IMR-90 (cell line): ENCODE measurements at regions not wholly inside any gene's neighbourhood (a gene's known extent, or its start where the extent isn't known, plus 50 kb on each side); places are given as distances from the start of the nearest gene placed in this dataset.

Source experiments
- ATAC-seq: fragments of 200-7000 bp; cut with Tn5 transposase; 2 replicates; pipeline ENCODE4 v1.9.1; 2020; ENCODE audit warnings: low read depth, mild to moderate bottlenecking, moderate library complexity
- BruUV-seq: library from RNA; stranded (reverse); fragments of 400-500 nt; replicated peaks from 2 replicates; lab custom pipeline; 2021; lab: Mats Ljungman, UMichigan
- CTCF ChIA-PET: fragments of 300-600 bp; formaldehyde crosslinking; extraction: SDS; loops from one replicate; lab custom pipeline; 2021; ENCODE audit warnings: antibody characterized with exemption; lab: Yijun Ruan, JAX
- POLR2A ChIA-PET: fragments of 300-600 bp; sonication (Branson Sonifier 250); formaldehyde crosslinking; loops from one replicate; lab custom pipeline; 2022; ENCODE audit warnings: antibody characterized with exemption; ENCODE audit not compliant: unreplicated experiment; lab: Charles Lee
- DNase-seq: peaks from one replicate; pipeline ENCODE4 v3.0.0; 2013
- H2AFZ ChIP-seq: replicated peaks from 2 replicates; pipeline ENCODE3; 2013; ENCODE audit warnings: low read length, mild to moderate bottlenecking; ENCODE audit not compliant: poor library complexity
- H2AK5ac ChIP-seq: 2 replicates; pipeline ENCODE4 v1.6.1; 2013; ENCODE audit warnings: low read depth, low read length, inconsistent platforms
- H2AK9ac ChIP-seq: replicated peaks from 2 replicates; pipeline ENCODE3; 2013; ENCODE audit warnings: mild to moderate bottlenecking, low read depth, low read length, moderate library complexity; ENCODE audit not compliant: poor library complexity
- H2BK120ac ChIP-seq: 2 replicates; pipeline ENCODE4 v1.6.1; 2013; ENCODE audit warnings: low read depth, low read length, inconsistent platforms
- H2BK15ac ChIP-seq: 3 replicates; pipeline ENCODE4 v1.6.1; 2013; ENCODE audit warnings: low read depth, low read length, inconsistent platforms
- H2BK20ac ChIP-seq: 2 replicates; pipeline ENCODE4 v1.6.1; 2013; ENCODE audit warnings: low read depth, mild to moderate bottlenecking, inconsistent platforms, low read length, moderate library complexity
- H2BK5ac ChIP-seq: 2 replicates; pipeline ENCODE4 v1.6.1; 2013; ENCODE audit warnings: mild to moderate bottlenecking, low read depth, low read length, inconsistent platforms; ENCODE audit not compliant: poor library complexity, severe bottlenecking
- H3K14ac ChIP-seq: replicated peaks from 2 replicates; pipeline ENCODE4 v1.6.1; 2013; ENCODE audit warnings: low read depth, low read length, inconsistent platforms
- H3K18ac ChIP-seq: 2 replicates; pipeline ENCODE4 v1.6.1; 2013; ENCODE audit warnings: low read depth, low read length, control low read depth
- H3K23ac ChIP-seq: 2 replicates; pipeline ENCODE4 v1.6.1; 2013; ENCODE audit warnings: low read depth, low read length, inconsistent platforms
- H3K27ac ChIP-seq: 2 replicates; pipeline ENCODE4 v1.5.1; 2013; ENCODE audit warnings: mild to moderate bottlenecking, control low read depth, low read length; ENCODE audit not compliant: insufficient read depth
- H3K27me3 ChIP-seq: 2 replicates; pipeline ENCODE4 v1.6.1; 2013; ENCODE audit warnings: low read length; ENCODE audit not compliant: control insufficient read depth, insufficient read depth
- H3K36me3 ChIP-seq: 2 replicates; pipeline ENCODE4 v1.6.1; 2013; ENCODE audit warnings: low read length, mixed read lengths; ENCODE audit not compliant: control insufficient read depth, insufficient read depth
- H3K4ac ChIP-seq: 2 replicates; pipeline ENCODE4 v1.6.1; 2013; ENCODE audit warnings: low read depth, low read length, inconsistent platforms
- H3K4me1 ChIP-seq: 2 replicates; pipeline ENCODE4 v1.6.1; 2013; ENCODE audit warnings: low read length, mixed read lengths; ENCODE audit not compliant: control insufficient read depth, insufficient read depth
- H3K4me2 ChIP-seq: 2 replicates; pipeline ENCODE4 v1.6.1; 2013; ENCODE audit warnings: low read depth, mild to moderate bottlenecking, control low read depth, low read length, moderate library complexity
- H3K4me3 ChIP-seq: 2 replicates; pipeline ENCODE4 v1.5.1; 2013; ENCODE audit warnings: low read depth, mild to moderate bottlenecking, control low read depth, low read length, moderate library complexity; ENCODE audit not compliant: insufficient read depth
- H3K56ac ChIP-seq: 2 replicates; pipeline ENCODE4 v1.6.1; 2013; ENCODE audit warnings: low read length, inconsistent platforms; ENCODE audit not compliant: insufficient read depth; ENCODE audit errors: extremely low read depth
- H3K79me1 ChIP-seq, 2 experiments: 2 replicates each; pipeline ENCODE4 v1.6.1; 2013; ENCODE audit warnings: low read length in 2 of 2, inconsistent platforms in 1 of 2, low read depth in 1 of 2
- H3K9ac ChIP-seq: 2 replicates; pipeline ENCODE4 v1.6.1; 2013; ENCODE audit warnings: low read depth, low read length, control low read depth
- H3K9me1 ChIP-seq: 2 replicates; pipeline ENCODE4 v1.6.1; 2013; ENCODE audit warnings: low read length, inconsistent platforms; ENCODE audit not compliant: insufficient read depth
- H3K9me3 ChIP-seq: 2 replicates; pipeline ENCODE4 v1.6.1; 2013; ENCODE audit warnings: low read length; ENCODE audit not compliant: control insufficient read depth, insufficient read depth
- H4K20me1 ChIP-seq: 2 replicates; pipeline ENCODE4 v1.6.1; 2013; ENCODE audit warnings: low read length, inconsistent platforms; ENCODE audit not compliant: insufficient read depth
- H4K5ac ChIP-seq: 2 replicates; pipeline ENCODE4 v1.6.1; 2013; ENCODE audit warnings: mild to moderate bottlenecking, low read depth, low read length, control low read depth
- H4K8ac ChIP-seq, 2 experiments: 2 replicates each; pipeline ENCODE4 v1.6.1; 2013; ENCODE audit warnings: low read depth in 2 of 2, low read length in 2 of 2, control low read depth in 1 of 2, inconsistent platforms in 1 of 2
- H4K91ac ChIP-seq: 2 replicates; pipeline ENCODE4 v1.6.1; 2013; ENCODE audit warnings: low read depth, low read length, inconsistent platforms; ENCODE audit not compliant: insufficient read depth
- BHLHE40 ChIP-seq: fragments of 150-350 bp; IDR thresholded peaks from 2 replicates; pipeline ENCODE4 v1.6.1; 2016; ENCODE audit warnings: mild to moderate bottlenecking, low read depth, low read length
- CEBPB ChIP-seq: IDR thresholded peaks from 2 replicates; pipeline ENCODE4 v1.6.1; 2012; ENCODE audit warnings: low read depth, low read length, improper control_type of control experiment
- CHD1 ChIP-seq: IDR thresholded peaks from 2 replicates; pipeline ENCODE4 v1.6.1; 2012; ENCODE audit warnings: low read depth, low read length, improper control_type of control experiment
- FOS ChIP-seq: fragments of 150-350 bp; IDR thresholded peaks from 2 replicates; pipeline ENCODE4 v1.6.1; 2016; ENCODE audit warnings: low read depth, low read length
- MAFK ChIP-seq: IDR thresholded peaks from 2 replicates; pipeline ENCODE4 v1.6.1; 2012; ENCODE audit warnings: low read depth, low read length, improper control_type of control experiment
- MAZ ChIP-seq: IDR thresholded peaks from 2 replicates; pipeline ENCODE4 v1.6.1; 2012; ENCODE audit warnings: low read depth, mild to moderate bottlenecking, low read length, improper control_type of control experiment, moderate library complexity, borderline replicate concordance
- MXI1 ChIP-seq: IDR thresholded peaks from 2 replicates; pipeline ENCODE4 v1.6.1; 2012; ENCODE audit warnings: low read depth, mild to moderate bottlenecking, low read length, moderate library complexity, borderline replicate concordance
- NFE2L2 ChIP-seq: fragments of 150-350 bp; IDR thresholded peaks from 2 replicates; pipeline ENCODE4 v1.6.1; 2016; ENCODE audit warnings: low read depth, mild to moderate bottlenecking, low read length
- POLR2A ChIP-seq: IDR thresholded peaks from 2 replicates; pipeline ENCODE4 v1.6.1; 2012; ENCODE audit warnings: mild to moderate bottlenecking, low read depth, low read length
- RAD21 ChIP-seq: IDR thresholded peaks from 2 replicates; pipeline ENCODE4 v1.6.1; 2012; ENCODE audit warnings: low read length, improper control_type of control experiment
- RCOR1 ChIP-seq: IDR thresholded peaks from 2 replicates; pipeline ENCODE4 v1.6.1; 2012; ENCODE audit warnings: mild to moderate bottlenecking, low read length, improper control_type of control experiment; ENCODE audit not compliant: insufficient replicate concordance
- RFX5 ChIP-seq: IDR thresholded peaks from 2 replicates; pipeline ENCODE4 v1.8.0; 2012; ENCODE audit warnings: low read depth, mild to moderate bottlenecking, low read length, moderate library complexity
- SMC3 ChIP-seq: fragments of 150-350 bp; IDR thresholded peaks from 2 replicates; pipeline ENCODE4 v1.6.1; 2016; ENCODE audit warnings: low read depth, mild to moderate bottlenecking, antibody characterized with exemption, low read length, moderate library complexity
- WGBS, 2 experiments: methylation state at CpG; one replicate each; pipeline versions ENCODE4 v1.1.5 to v1.1.7; 2013; ENCODE audit warnings: missing lambda C conversion rate in 2 of 2; ENCODE audit not compliant: insufficient read length in 1 of 2; ENCODE audit errors: extremely low coverage in 2 of 2; 5-methylcytosine and 5-hydroxymethylcytosine counted together
- dilution Hi-C: fragments of 300-500 bp; cut with HindIII; formaldehyde crosslinking; loops from one replicate; pipeline ENCODE4 v1.14.3; 2018; ENCODE audit warnings: low sequenced_read_pairs; ENCODE audit not compliant: unreplicated experiment
- in situ Hi-C: fragments of 300-500 bp; cut with MboI; formaldehyde crosslinking; loops from 3 replicates; pipeline ENCODE4 v1.14.3; 2019; ENCODE audit warnings: low sequenced_read_pairs, inconsistent platforms, mixed read lengths
- intact Hi-C: fragments of 100-400 bp; cut with micrococcal nuclease; formaldehyde crosslinking; loops from 2 replicates; pipeline ENCODE4 v1.10.0; 2022
- TF ChIP-seq, protein P1 (sequence below): conservative IDR thresholded peaks from 2 replicates; pipeline ENCODE4 v1.5.1; 2012; ENCODE audit warnings: mild to moderate bottlenecking, low read depth, low read length, improper control_type of control experiment
- TF ChIP-seq, protein P2 (sequence below): fragments of 150-350 bp; IDR thresholded peaks from 2 replicates; pipeline ENCODE4 v1.6.1; 2017; ENCODE audit warnings: mild to moderate bottlenecking, antibody characterized with exemption, low read length, low read depth

- no peak overlapping the region for H3K18ac ChIP-seq
- H2BK15ac ChIP-seq: no peak overlapping the region
- no peak overlapping the region for H4K91ac ChIP-seq
- no peak overlapping the region for H2BK120ac ChIP-seq
- H3K56ac ChIP-seq: no peak overlapping the region
- H3K36me3 ChIP-seq: no peaks in the 10 kb centered on the region
- no peak overlapping the region for H2BK5ac ChIP-seq
- no peaks in the 10 kb centered on the region for H4K20me1 ChIP-seq
- H3K23ac ChIP-seq: no peak overlapping the region
- H3K27ac ChIP-seq: peak overlapping the region; percentile 46; the same call in 1 of the 2 replicates
- DNase-seq (no peak), ATAC-seq (peak; percentile 46)
- H3K4me3 ChIP-seq: no peak overlapping the region
- no peak overlapping the region for H3K4me2 ChIP-seq
- TF ChIP-seq RAD21: no peak
- no peak for TF ChIP-seq CHD1
- no peak for TF ChIP-seq MAZ
- TF ChIP-seq, protein P1, sequence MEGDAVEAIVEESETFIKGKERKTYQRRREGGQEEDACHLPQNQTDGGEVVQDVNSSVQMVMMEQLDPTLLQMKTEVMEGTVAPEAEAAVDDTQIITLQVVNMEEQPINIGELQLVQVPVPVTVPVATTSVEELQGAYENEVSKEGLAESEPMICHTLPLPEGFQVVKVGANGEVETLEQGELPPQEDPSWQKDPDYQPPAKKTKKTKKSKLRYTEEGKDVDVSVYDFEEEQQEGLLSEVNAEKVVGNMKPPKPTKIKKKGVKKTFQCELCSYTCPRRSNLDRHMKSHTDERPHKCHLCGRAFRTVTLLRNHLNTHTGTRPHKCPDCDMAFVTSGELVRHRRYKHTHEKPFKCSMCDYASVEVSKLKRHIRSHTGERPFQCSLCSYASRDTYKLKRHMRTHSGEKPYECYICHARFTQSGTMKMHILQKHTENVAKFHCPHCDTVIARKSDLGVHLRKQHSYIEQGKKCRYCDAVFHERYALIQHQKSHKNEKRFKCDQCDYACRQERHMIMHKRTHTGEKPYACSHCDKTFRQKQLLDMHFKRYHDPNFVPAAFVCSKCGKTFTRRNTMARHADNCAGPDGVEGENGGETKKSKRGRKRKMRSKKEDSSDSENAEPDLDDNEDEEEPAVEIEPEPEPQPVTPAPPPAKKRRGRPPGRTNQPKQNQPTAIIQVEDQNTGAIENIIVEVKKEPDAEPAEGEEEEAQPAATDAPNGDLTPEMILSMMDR: no peak
- no peak for TF ChIP-seq MXI1
- no peak for TF ChIP-seq MAFK
- TF ChIP-seq POLR2A: no peak
- no peak for TF ChIP-seq BHLHE40
- no peak for TF ChIP-seq NFE2L2
- no peak for TF ChIP-seq SMC3
- no peak for TF ChIP-seq FOS
- TF ChIP-seq RCOR1: no peak
- TF ChIP-seq CEBPB: no peak
- TF ChIP-seq, protein P2, sequence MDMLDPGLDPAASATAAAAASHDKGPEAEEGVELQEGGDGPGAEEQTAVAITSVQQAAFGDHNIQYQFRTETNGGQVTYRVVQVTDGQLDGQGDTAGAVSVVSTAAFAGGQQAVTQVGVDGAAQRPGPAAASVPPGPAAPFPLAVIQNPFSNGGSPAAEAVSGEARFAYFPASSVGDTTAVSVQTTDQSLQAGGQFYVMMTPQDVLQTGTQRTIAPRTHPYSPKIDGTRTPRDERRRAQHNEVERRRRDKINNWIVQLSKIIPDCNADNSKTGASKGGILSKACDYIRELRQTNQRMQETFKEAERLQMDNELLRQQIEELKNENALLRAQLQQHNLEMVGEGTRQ: no peak
- TF ChIP-seq RFX5: no peak
- no peaks in the 10 kb centered on the region; the same call in 1 of the 2 replicates for H3K9me3 ChIP-seq
- POLR2A ChIA-PET: no interaction called here
- H4K8ac ChIP-seq: no peak overlapping the region
- CTCF ChIA-PET: no interaction called here
- H3K27me3 ChIP-seq: no peaks in the 10 kb centered on the region
- no peak overlapping the region for H3K14ac ChIP-seq
- no peak overlapping the region for H2AK9ac ChIP-seq
- in situ Hi-C loops (no loop called here), intact Hi-C loops (no loop called here), dilution Hi-C loops (no loop called here)
- H3K4ac ChIP-seq: no peak overlapping the region
- no peaks in the 10 kb centered on the region for H3K9me1 ChIP-seq
- no peak overlapping the region; the same call in 1 of the 2 replicates for H4K5ac ChIP-seq
- no peak overlapping the region for H3K9ac ChIP-seq
- no peaks in the 10 kb centered on the region for H3K79me1 ChIP-seq
- peak overlapping the region; percentile 30; the same call in 1 of the 2 replicates for H2BK20ac ChIP-seq
- no CpG with 5 or more reads among the region's 3 CpGs for WGBS, 2 experiments
- no peak overlapping the region for H2AK5ac ChIP-seq
- no peak overlapping the region for H2AFZ ChIP-seq
- no peaks in the 10 kb centered on the region for H3K4me1 ChIP-seq
- BruUV-seq: no TSS peak
Observed at GRCh38 chr5:43985411-43985810, 382.4 kb downstream of the NNT start.
